ENCODE measurements at regions not wholly inside any gene's neighbourhood (a gene's known extent, or its start where the extent isn't known, plus 50 kb on each side); places are given as distances from the start of the nearest gene placed in this dataset.

DNA sequence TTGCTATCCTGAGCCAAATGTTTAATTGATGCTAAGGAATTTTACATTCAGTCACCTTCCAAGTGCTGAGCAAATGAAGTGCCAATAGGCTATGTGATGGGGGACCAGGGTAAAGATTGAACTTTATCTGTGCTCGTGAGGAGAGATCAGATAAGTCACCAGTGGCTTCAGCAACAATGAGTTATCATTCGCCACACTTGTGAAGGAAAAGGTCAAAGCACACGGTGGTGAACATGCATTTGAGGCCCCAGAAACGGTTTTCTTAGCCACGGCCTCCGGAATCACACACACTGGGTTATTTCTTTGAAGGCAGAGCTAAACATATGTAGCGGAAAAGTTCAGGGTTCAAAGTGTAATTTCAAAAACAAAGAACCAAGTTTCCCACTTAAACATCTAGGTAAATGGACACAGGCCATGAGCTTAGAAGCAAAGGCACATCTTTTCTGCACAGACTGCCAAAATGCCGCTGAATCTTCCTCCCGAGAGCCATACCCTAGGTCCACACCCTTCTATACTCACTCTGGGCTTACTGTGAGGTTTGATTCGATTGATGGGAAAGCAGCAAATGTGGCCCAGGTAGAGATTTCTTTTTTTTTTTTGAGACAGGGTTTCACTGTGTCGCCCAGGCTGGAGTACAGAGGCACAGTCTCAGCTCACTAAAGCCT is 268.5 kb downstream of the SHQ1 start:
- H3K27me3 ChIP-seq (ENCODE audit: control insufficient read depth, insufficient read depth, low read length) = no peaks in the 10 kb centered on the region; the same call in 1 of the 2 replicates
- H3K9ac ChIP-seq (ENCODE audit: low read depth, low read length) = no peak overlapping the region
- H3K4me3 ChIP-seq (ENCODE audit: low read depth, low read length) = no peak overlapping the region
- no peaks in the 10 kb centered on the region for H3K9me3 ChIP-seq (ENCODE audit: control insufficient read depth, insufficient read depth, low read length)
- peaks cover 26% of the 10 kb centered on the region for H3K4me1 ChIP-seq (ENCODE audit: control insufficient read depth, insufficient read depth, low read length)
- H3K36me3 ChIP-seq (ENCODE audit: control insufficient read depth, insufficient read depth, low read length) = no peaks in the 10 kb centered on the region
- H3K27ac ChIP-seq (ENCODE audit: low read depth, low read length) = no peak overlapping the region

DNA sequence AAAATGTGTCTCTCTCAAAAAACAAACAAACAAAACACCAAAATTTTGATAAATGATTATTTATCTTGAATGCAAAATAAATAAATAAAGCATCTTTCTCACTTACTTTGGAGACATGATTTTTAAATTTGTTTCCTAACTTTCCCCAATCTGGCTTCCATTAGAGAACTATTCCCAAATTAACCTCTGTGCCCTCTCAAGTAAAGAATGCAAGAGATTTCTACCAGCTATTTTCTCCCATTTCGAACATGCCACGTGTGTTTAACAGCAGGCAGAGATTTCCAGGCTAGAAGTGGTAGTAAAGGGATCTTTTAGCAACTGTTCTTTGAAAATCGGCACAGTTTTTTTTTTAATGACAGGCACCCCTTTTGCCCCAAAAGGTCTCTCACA is 269.1 kb downstream of the SHQ1 start:
- no peaks in the 10 kb centered on the region; the same call in 1 of the 2 replicates for H3K27me3 ChIP-seq (ENCODE audit: control insufficient read depth, insufficient read depth, low read length)
- H3K27ac ChIP-seq (ENCODE audit: low read depth, low read length) = no peak overlapping the region
- H3K9ac ChIP-seq (ENCODE audit: low read depth, low read length) = no peak overlapping the region
- H3K9me3 ChIP-seq (ENCODE audit: control insufficient read depth, insufficient read depth, low read length) = no peaks in the 10 kb centered on the region
- no peak overlapping the region for H3K4me3 ChIP-seq (ENCODE audit: low read depth, low read length)
- peaks cover 26% of the 10 kb centered on the region for H3K4me1 ChIP-seq (ENCODE audit: control insufficient read depth, insufficient read depth, low read length)
- no peaks in the 10 kb centered on the region for H3K36me3 ChIP-seq (ENCODE audit: control insufficient read depth, insufficient read depth, low read length)

DNA sequence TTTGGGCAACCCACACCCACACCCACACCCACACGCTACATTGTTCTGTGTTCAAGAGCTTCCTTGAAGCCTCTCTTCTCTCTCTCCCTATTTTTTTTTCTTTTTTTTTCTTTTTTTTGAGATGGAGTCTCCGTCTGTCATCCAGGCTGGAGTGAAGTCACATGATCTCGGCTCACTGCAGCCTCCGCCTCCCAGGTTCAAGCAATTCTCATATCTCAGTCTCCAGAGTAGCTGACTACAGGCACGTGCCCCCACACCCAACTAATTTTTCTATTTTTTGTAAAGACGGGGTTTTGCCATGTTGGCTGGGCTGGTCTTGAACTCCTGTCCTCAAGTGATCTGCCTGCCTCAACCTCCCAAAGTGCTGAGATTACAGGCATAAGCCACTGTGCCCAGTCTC is 271.1 kb downstream of the SHQ1 start:
- Histone ChIP-seq H3K4me1 (ENCODE audit: control insufficient read depth, insufficient read depth, low read length) (peaks cover 14% of the 10 kb centered on the region), H3K27ac (ENCODE audit: low read depth, low read length) (no peak overlapping the region), H3K4me3 (ENCODE audit: low read depth, low read length) (no peak overlapping the region), H3K36me3 (ENCODE audit: control insufficient read depth, insufficient read depth, low read length) (no peaks in the 10 kb centered on the region), H3K27me3 (ENCODE audit: control insufficient read depth, insufficient read depth, low read length) (no peaks in the 10 kb centered on the region; the same call in 1 of the 2 replicates), H3K9ac (ENCODE audit: low read depth, low read length) (no peak overlapping the region), H3K9me3 (ENCODE audit: control insufficient read depth, insufficient read depth, low read length) (no peaks in the 10 kb centered on the region)

DNA sequence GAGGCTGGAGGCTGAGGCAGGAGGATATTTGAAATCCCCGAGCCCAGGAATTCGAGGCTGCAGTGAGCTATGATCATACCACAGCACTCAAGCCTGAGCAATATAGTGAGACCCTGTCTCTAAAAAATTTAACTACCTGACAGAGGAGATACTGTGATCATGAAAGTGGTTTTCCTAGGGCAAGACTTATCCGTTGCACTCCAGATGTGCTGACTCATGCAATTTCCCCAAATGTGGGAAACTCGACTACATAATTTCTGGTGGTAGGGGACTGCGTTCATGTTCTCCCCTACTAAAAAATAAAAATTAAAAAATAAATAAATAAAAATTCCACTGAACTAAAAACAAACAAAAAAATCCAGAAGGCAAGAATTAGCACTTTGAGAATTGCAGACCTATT is 271.7 kb downstream of the SHQ1 start:
- H3K27me3 ChIP-seq (ENCODE audit: control insufficient read depth, insufficient read depth, low read length) = no peaks in the 10 kb centered on the region; the same call in 1 of the 2 replicates
- peaks cover 14% of the 10 kb centered on the region for H3K4me1 ChIP-seq (ENCODE audit: control insufficient read depth, insufficient read depth, low read length)
- no peak overlapping the region for H3K9ac ChIP-seq (ENCODE audit: low read depth, low read length)
- no peaks in the 10 kb centered on the region for H3K36me3 ChIP-seq (ENCODE audit: control insufficient read depth, insufficient read depth, low read length)
- no peaks in the 10 kb centered on the region for H3K9me3 ChIP-seq (ENCODE audit: control insufficient read depth, insufficient read depth, low read length)
- no peak overlapping the region for H3K27ac ChIP-seq (ENCODE audit: low read depth, low read length)
- H3K4me3 ChIP-seq (ENCODE audit: low read depth, low read length) = no peak overlapping the region

DNA sequence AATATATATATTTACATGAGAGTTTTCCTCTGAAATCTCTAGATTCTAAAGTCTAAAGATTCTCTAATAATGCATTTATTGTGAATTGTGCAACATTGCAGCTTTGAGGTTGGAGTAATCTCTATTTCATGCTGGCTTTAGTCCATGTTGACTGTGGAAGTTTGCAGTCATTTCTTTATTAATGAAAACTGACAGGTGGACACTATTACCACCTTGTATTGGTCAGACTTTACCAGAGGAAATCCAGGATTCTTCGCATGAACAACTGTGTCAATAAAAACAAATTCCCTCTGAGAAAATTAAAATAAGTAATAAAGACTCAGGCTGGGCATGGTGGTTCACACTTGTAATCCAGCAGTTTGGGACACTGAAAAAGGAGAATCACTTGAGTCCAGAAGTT is 274.1 kb downstream of the SHQ1 start:
- Histone ChIP-seq H3K4me3 (ENCODE audit: low read depth, low read length) (no peak overlapping the region), H3K27ac (ENCODE audit: low read depth, low read length) (no peak overlapping the region), H3K27me3 (ENCODE audit: control insufficient read depth, insufficient read depth, low read length) (no peaks in the 10 kb centered on the region; the same call in 1 of the 2 replicates), H3K9ac (ENCODE audit: low read depth, low read length) (no peak overlapping the region), H3K36me3 (ENCODE audit: control insufficient read depth, insufficient read depth, low read length) (no peaks in the 10 kb centered on the region), H3K9me3 (ENCODE audit: control insufficient read depth, insufficient read depth, low read length) (no peaks in the 10 kb centered on the region), H3K4me1 (ENCODE audit: control insufficient read depth, insufficient read depth, low read length) (peaks cover 10% of the 10 kb centered on the region)

DNA sequence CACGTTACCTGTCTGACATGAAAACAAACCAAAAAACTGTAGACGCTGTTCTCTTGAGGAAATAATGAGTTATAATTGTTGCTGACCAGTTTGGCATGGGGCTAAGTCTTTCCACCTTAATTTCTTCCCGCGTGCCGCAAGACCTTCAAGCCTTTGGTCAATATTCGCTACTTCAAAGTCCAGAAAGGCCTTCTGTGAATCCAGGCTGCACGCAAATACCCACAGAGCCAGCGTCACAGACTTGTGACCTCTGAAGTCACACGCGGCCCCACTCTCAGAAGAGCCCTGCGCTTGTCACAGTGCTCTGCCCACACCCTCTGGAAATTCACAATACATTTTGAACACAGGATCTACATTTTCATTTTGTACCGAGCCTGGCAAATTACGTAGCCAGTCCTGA is 275.2 kb downstream of the SHQ1 start:
- Histone ChIP-seq H3K27me3 (ENCODE audit: control insufficient read depth, insufficient read depth, low read length) (no peaks in the 10 kb centered on the region), H3K27ac (ENCODE audit: low read depth, low read length) (no peak overlapping the region), H3K9me3 (ENCODE audit: control insufficient read depth, insufficient read depth, low read length) (no peaks in the 10 kb centered on the region), H3K4me1 (ENCODE audit: control insufficient read depth, insufficient read depth, low read length) (peaks cover 10% of the 10 kb centered on the region), H3K9ac (ENCODE audit: low read depth, low read length) (no peak overlapping the region), H3K4me3 (ENCODE audit: low read depth, low read length) (no peak overlapping the region), H3K36me3 (ENCODE audit: control insufficient read depth, insufficient read depth, low read length) (no peaks in the 10 kb centered on the region)

DNA sequence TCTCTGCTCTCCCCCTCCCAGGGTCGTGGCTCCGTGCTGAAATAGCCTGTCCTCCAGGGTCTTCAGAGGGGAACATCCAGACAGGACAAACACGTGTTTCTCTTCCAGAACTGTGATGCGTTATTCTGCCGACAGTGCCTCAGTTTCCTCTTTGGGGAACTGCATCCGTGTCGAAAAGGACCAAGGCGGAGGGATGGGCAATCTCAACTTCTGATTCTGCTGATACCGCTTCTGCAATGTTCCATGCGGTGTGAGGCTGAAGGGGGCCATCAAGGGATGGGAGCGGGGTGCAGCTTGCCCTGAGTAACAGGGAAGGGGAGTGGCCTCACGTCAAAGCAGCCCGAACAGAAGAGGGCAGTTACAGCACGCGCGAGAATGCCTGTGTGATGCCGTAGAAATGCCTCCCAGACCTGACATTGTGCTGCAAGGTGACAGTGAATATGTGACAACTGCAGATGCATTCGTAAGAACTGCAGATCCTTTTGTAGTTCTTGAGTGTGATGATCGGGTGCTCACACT is 275.7 kb downstream of the SHQ1 start:
- Histone ChIP-seq H3K9ac (ENCODE audit: low read depth, low read length) (no peak overlapping the region), H3K27ac (ENCODE audit: low read depth, low read length) (no peak overlapping the region), H3K4me3 (ENCODE audit: low read depth, low read length) (no peak overlapping the region), H3K36me3 (ENCODE audit: control insufficient read depth, insufficient read depth, low read length) (no peaks in the 10 kb centered on the region), H3K4me1 (ENCODE audit: control insufficient read depth, insufficient read depth, low read length) (peaks cover 10% of the 10 kb centered on the region), H3K9me3 (ENCODE audit: control insufficient read depth, insufficient read depth, low read length) (no peaks in the 10 kb centered on the region), H3K27me3 (ENCODE audit: control insufficient read depth, insufficient read depth, low read length) (no peaks in the 10 kb centered on the region)

DNA sequence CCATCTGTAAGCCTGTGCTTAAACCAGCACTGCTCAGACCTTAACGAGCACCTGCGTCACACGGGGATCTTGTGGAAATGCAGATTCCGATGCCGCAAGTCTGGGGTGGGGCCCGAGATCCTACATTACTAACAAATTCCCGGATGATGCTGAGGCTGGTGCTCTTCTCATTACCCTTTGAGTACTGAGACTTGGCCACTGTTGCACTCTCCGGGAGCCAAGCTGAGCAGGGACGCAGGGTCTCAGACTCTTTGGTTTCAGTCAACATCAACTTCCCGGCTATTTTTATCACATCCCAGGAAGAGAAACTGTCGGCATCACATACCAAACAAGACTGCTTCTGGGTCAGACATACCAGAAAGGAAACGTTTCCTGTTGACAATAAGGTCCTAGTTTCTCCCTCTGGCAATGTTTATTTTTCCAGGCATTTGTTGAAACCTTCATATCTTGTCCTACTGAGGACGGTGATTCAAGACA is 276.6 kb downstream of the SHQ1 start:
- Histone ChIP-seq H3K27ac (ENCODE audit: low read depth, low read length) (no peak overlapping the region), H3K9me3 (ENCODE audit: control insufficient read depth, insufficient read depth, low read length) (no peaks in the 10 kb centered on the region), H3K9ac (ENCODE audit: low read depth, low read length) (no peak overlapping the region), H3K27me3 (ENCODE audit: control insufficient read depth, insufficient read depth, low read length) (no peaks in the 10 kb centered on the region), H3K4me1 (ENCODE audit: control insufficient read depth, insufficient read depth, low read length) (peaks cover 10% of the 10 kb centered on the region), H3K36me3 (ENCODE audit: control insufficient read depth, insufficient read depth, low read length) (no peaks in the 10 kb centered on the region), H3K4me3 (ENCODE audit: low read depth, low read length) (no peak overlapping the region)

DNA sequence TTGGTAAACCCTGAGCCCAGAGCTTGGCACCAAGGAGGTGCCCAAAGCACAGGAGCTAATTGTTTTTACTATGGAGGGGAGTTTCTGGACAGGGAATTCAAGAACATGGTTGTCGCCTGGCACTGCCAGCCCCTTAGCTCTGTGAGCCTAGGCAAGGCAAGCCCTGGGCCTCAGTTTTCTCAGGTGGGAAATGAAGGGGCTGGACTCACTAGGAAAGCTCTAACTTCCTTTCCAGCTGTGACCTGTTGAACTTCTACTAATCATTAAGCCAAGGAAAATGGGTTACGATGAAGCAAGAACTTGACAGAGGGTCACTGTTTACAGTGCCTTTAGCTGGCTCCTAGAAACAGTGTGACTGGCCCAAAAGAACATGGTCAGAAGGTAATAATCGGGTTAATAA is 277.2 kb downstream of the SHQ1 start:
- Histone ChIP-seq H3K27ac (ENCODE audit: low read depth, low read length) (no peak overlapping the region), H3K27me3 (ENCODE audit: control insufficient read depth, insufficient read depth, low read length) (no peaks in the 10 kb centered on the region), H3K9ac (ENCODE audit: low read depth, low read length) (no peak overlapping the region), H3K36me3 (ENCODE audit: control insufficient read depth, insufficient read depth, low read length) (no peaks in the 10 kb centered on the region), H3K9me3 (ENCODE audit: control insufficient read depth, insufficient read depth, low read length) (no peaks in the 10 kb centered on the region), H3K4me1 (ENCODE audit: control insufficient read depth, insufficient read depth, low read length) (peaks cover 10% of the 10 kb centered on the region), H3K4me3 (ENCODE audit: low read depth, low read length) (no peak overlapping the region)

DNA sequence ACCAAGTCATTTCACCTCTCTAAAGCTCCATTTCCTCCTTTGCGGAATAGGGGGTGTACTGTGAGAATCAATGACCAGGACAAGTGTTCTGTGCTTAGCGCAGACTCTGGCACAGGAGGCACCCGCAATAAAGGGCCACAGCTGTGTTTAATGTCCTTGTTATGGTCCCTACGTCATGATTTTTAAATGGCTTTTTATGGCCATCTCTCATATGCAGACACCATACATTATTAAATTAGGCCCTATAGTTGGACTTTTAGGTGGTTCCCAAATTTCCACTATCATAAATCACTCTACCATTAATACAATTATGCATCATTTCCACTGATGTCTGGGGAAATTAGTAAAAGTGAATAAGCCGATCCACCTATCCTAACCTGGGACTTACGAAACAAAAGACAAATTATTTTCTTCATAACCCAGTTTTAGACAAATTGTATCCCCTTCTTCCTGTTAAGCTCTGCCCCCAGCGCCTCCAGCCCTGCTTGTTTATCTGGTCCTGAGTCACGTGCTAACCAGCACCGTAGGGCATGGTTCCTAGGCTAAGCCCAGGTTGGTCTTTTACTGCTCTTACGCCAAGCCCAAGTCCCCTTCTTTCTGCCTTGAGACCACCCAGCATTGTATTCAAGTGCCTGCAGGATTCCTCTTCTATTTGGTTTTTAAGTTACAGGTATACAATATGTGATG is 278.3 kb downstream of the SHQ1 start:
- H3K9ac ChIP-seq (ENCODE audit: low read depth, low read length) = no peak overlapping the region
- H3K9me3 ChIP-seq (ENCODE audit: control insufficient read depth, insufficient read depth, low read length) = no peaks in the 10 kb centered on the region
- H3K4me3 ChIP-seq (ENCODE audit: low read depth, low read length) = no peak overlapping the region
- H3K36me3 ChIP-seq (ENCODE audit: control insufficient read depth, insufficient read depth, low read length) = no peaks in the 10 kb centered on the region
- no peak overlapping the region for H3K27ac ChIP-seq (ENCODE audit: low read depth, low read length)
- no peaks in the 10 kb centered on the region for H3K27me3 ChIP-seq (ENCODE audit: control insufficient read depth, insufficient read depth, low read length)
- H3K4me1 ChIP-seq (ENCODE audit: control insufficient read depth, insufficient read depth, low read length) = peaks cover 10% of the 10 kb centered on the region

DNA sequence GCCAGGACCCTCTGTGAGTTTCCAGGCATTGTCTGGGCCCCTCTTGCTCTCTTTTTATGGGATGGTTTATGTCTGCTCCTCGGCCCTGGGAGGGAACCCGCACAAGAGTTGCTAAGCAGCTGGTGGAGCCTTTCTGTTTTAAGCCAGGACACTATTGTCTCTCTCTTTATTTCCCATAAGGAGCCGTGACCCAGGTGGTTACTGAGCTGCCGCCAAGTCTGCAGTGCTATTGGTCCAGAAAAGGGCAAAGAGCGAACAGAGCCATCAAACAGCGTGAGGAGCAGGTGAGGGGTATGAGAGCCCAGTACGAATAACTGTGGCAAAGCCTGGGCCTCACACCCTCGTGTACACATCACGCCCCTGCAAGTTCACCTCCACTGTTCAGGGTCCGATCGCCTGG is 280.2 kb downstream of the SHQ1 start:
- peaks cover 10% of the 10 kb centered on the region for H3K4me1 ChIP-seq (ENCODE audit: control insufficient read depth, insufficient read depth, low read length)
- no peaks in the 10 kb centered on the region for H3K36me3 ChIP-seq (ENCODE audit: control insufficient read depth, insufficient read depth, low read length)
- H3K27me3 ChIP-seq (ENCODE audit: control insufficient read depth, insufficient read depth, low read length) = no peaks in the 10 kb centered on the region
- H3K4me3 ChIP-seq (ENCODE audit: low read depth, low read length) = no peak overlapping the region
- H3K9me3 ChIP-seq (ENCODE audit: control insufficient read depth, insufficient read depth, low read length) = no peaks in the 10 kb centered on the region
- H3K27ac ChIP-seq (ENCODE audit: low read depth, low read length) = no peak overlapping the region
- no peak overlapping the region for H3K9ac ChIP-seq (ENCODE audit: low read depth, low read length)

Measured in HUES48 (cell line).